A549 (cell line): ENCODE measurements at regions not wholly inside any gene's neighbourhood (a gene's known extent, or its start where the extent isn't known, plus 50 kb on each side); places are given as distances from the start of the nearest gene placed in this dataset.

Experiments
- ATAC-seq, 2 experiments: fragments of 200-7000 bp in 1 of 2; fragments of >200 bp in 1 of 2; cut with Nextera tagmentation in 1 of 2; cut with Tn5 transposase in 1 of 2; 3 replicates each; pipeline versions ENCODE4 v1.8.0 to v1.9.1; 2018 to 2020; ENCODE audit warnings: mild to moderate bottlenecking in 1 of 2, moderate library complexity in 1 of 2
- CTCF ChIA-PET: fragments of 300-600 bp; sonication (Branson Sonifier 250); formaldehyde crosslinking; extraction: SDS; loops from one replicate; lab custom pipeline; 2021; ENCODE audit warnings: antibody characterized with exemption, inconsistent platforms; lab: Yijun Ruan, JAX
- POLR2A ChIA-PET: fragments of 350-600 bp; formaldehyde crosslinking; extraction: SDS; loops from one replicate; lab custom pipeline; 2021; ENCODE audit warnings: antibody characterized with exemption, inconsistent platforms; lab: Yijun Ruan, JAX
- DNase-seq, 2 experiments: peaks; one replicate each; pipeline versions ENCODE4 v3.0.0 to v3.0.0-alpha.2; 2011 to 2016; ENCODE audit warnings: low read depth in 1 of 2, low spot score in 1 of 2
- FAIRE-seq: peaks from 2 replicates; lab custom pipeline; 2011; peaks lifted over from hg19 to GRCh38; lab: Jason Lieb, UNC
- H3K27ac ChIP-seq, 2 experiments: fragments of >200 bp; sonication (Bioruptor Twin); formaldehyde crosslinking; 3 replicates each; pipeline ENCODE4 v1.5.1; 2016 to 2017
- H3K4me1 ChIP-seq: fragments of >200 bp; sonication (Bioruptor Twin); formaldehyde crosslinking; 3 replicates; pipeline ENCODE4 v1.6.1; 2016
- H3K4me2 ChIP-seq: fragments of >200 bp; sonication (Bioruptor Twin); formaldehyde crosslinking; 3 replicates; pipeline ENCODE4 v1.6.1; 2016
- H3K4me3 ChIP-seq: fragments of >200 bp; sonication (Bioruptor Twin); formaldehyde crosslinking; 3 replicates; pipeline ENCODE4 v1.5.1; 2016
- H3K9me3 ChIP-seq: fragments of >200 bp; sonication (Bioruptor Twin); formaldehyde crosslinking; 3 replicates; pipeline ENCODE4 v1.6.1; 2016
- CBX2 ChIP-seq: fragments of 200-600 bp; sonication (generic); IDR thresholded peaks from 2 replicates; pipeline ENCODE4 v1.6.1; 2016; ENCODE audit warnings: low read depth, mild to moderate bottlenecking, borderline replicate concordance
- CHD2 ChIP-seq: fragments of 150-350 bp; IDR thresholded peaks from 2 replicates; pipeline ENCODE4 v1.6.1; 2014; ENCODE audit warnings: low read length; ENCODE audit not compliant: partially characterized antibody
- EHF ChIP-seq: fragments of 250-450 bp; sonication (Bioruptor Pico); IDR thresholded peaks from 2 replicates; pipeline ENCODE4 v1.5.0; 2020; ENCODE audit warnings: mild to moderate bottlenecking
- ESRRA ChIP-seq: fragments of 150-350 bp; IDR thresholded peaks from 2 replicates; pipeline ENCODE4 v1.6.1; 2014; ENCODE audit warnings: mild to moderate bottlenecking, low read length, borderline replicate concordance
- FOSL2 ChIP-seq, 2 experiments: fragments of 450-650 bp in 1 of 2; fragments of >200 bp in 1 of 2; sonication (Bioruptor Twin) in 1 of 2; formaldehyde crosslinking; IDR thresholded peaks; 2 replicates each; pipeline versions ENCODE4 v1.5.0 to v1.6.1; 2016 to 2020; ENCODE audit warnings: mild to moderate bottlenecking in 1 of 2, moderate library complexity in 1 of 2
- GATA3 ChIP-seq: IDR thresholded peaks from 2 replicates; pipeline ENCODE4 v1.6.1; 2012; ENCODE audit warnings: borderline replicate concordance
- HDAC2 ChIP-seq: fragments of 200-600 bp; sonication (generic); IDR thresholded peaks from 2 replicates; pipeline ENCODE4 v1.6.1; 2016
- HEYL ChIP-seq: fragments of 250-450 bp; sonication (Bioruptor Pico); IDR thresholded peaks from 2 replicates; pipeline ENCODE4 v1.8.0; 2021; ENCODE audit warnings: mild to moderate bottlenecking, moderate library complexity
- JUN ChIP-seq, 2 experiments: fragments of >200 bp; sonication (Bioruptor Twin); formaldehyde crosslinking; IDR thresholded peaks; 2 replicates in 1 of 2; 3 replicates in 1 of 2; pipeline ENCODE4 v1.6.1; 2016 to 2017
- JUNB ChIP-seq: fragments of >200 bp; sonication (Bioruptor Twin); formaldehyde crosslinking; IDR thresholded peaks from 2 replicates; pipeline ENCODE4 v1.6.1; 2016
- KDM1A ChIP-seq: fragments of 200-600 bp; sonication (generic); IDR thresholded peaks from 2 replicates; pipeline ENCODE4 v1.6.1; 2016; ENCODE audit warnings: low read depth, mild to moderate bottlenecking
- MYC ChIP-seq: IDR thresholded peaks from 2 replicates; pipeline ENCODE4 v1.6.1; 2012; ENCODE audit warnings: mild to moderate bottlenecking, inconsistent platforms, low read length, improper control_type of control experiment, borderline replicate concordance
- PHF8 ChIP-seq: fragments of 200-600 bp; sonication (generic); IDR thresholded peaks from 2 replicates; pipeline ENCODE4 v1.6.1; 2016; ENCODE audit warnings: low read depth, mild to moderate bottlenecking, antibody characterized with exemption, moderate library complexity, borderline replicate concordance
- POLR2A ChIP-seq: IDR thresholded peaks from 2 replicates; pipeline ENCODE4 v1.6.1; 2012; ENCODE audit warnings: mild to moderate bottlenecking, low read length
- RAD21 ChIP-seq, 2 experiments: fragments of >200 bp in 1 of 2; sonication (Bioruptor Twin) in 1 of 2; formaldehyde crosslinking in 1 of 2; IDR thresholded peaks in 1 of 2; conservative IDR thresholded peaks in 1 of 2; 2 replicates in 1 of 2; 3 replicates in 1 of 2; pipeline ENCODE4 v1.6.1; 2012 to 2018; ENCODE audit warnings: inconsistent platforms in 1 of 2
- ZC3H11A ChIP-seq: fragments of 450-650 bp; IDR thresholded peaks from 2 replicates; pipeline ENCODE4 v1.6.1; 2014; ENCODE audit warnings: antibody characterized with exemption, mild to moderate bottlenecking
- ZFP36 ChIP-seq: fragments of 450-650 bp; IDR thresholded peaks from 2 replicates; pipeline ENCODE4 v1.6.1; 2014; ENCODE audit warnings: borderline replicate concordance; ENCODE audit not compliant: partially characterized antibody
- ZNF302 ChIP-seq: fragments of 250-450 bp; sonication (Bioruptor Pico); IDR thresholded peaks from 2 replicates; pipeline ENCODE4 v1.9.0; 2021; ENCODE audit warnings: inconsistent platforms, mild to moderate bottlenecking, moderate library complexity
- WGBS: methylation state at CpG from one replicate; pipeline ENCODE4 v1.1.6; 2017; ENCODE audit errors: missing lambda C conversion rate; 5-methylcytosine and 5-hydroxymethylcytosine counted together
- TF ChIP-seq, protein P1 (sequence below): IDR thresholded peaks from 2 replicates; pipeline ENCODE4 v1.6.1; 2012; ENCODE audit warnings: low read depth, borderline replicate concordance
- TF ChIP-seq, protein P2 (sequence below): IDR thresholded peaks from 2 replicates; pipeline ENCODE4 v1.6.1; 2012
- TF ChIP-seq, protein P3 (sequence below): fragments of 250-450 bp; sonication (Bioruptor Pico); IDR thresholded peaks from 2 replicates; pipeline ENCODE4 v1.5.0; 2020; ENCODE audit warnings: low read depth, mild to moderate bottlenecking, moderate library complexity
- TF ChIP-seq, protein P4 (sequence below): fragments of >200 bp; sonication (Bioruptor Twin); formaldehyde crosslinking; IDR thresholded peaks from 3 replicates; pipeline ENCODE4 v1.5.1; 2016
- TF ChIP-seq, protein P5 (sequence below): fragments of 200-600 bp; sonication (generic); IDR thresholded peaks from 2 replicates; pipeline ENCODE4 v1.6.1; 2016; ENCODE audit warnings: antibody characterized with exemption, mild to moderate bottlenecking, moderate library complexity

DNA sequence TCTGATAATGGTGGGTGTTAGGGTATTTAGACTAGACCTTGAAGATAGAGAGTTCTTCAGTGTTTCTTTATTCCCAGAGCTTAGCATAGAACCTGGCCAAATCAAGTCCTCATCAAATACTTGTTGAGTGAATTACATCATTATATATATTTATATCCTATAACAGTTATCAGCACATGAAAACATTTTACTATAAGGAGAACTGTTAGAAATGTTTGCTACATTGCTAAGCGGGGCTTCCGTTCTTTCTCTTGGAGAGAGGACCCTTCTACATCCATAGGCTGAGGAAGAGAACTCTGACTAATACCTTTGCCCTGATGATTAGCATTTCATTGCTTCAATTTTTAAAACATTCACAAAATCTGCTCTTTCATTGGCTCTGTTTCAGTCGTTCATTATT, 66.5 kb upstream of the NBL1 start:
- no peak overlapping the region for H3K4me3 ChIP-seq
- ATAC-seq (no peak), FAIRE-seq (no peak)
- ChIA-PET POLR2A (no interaction called here), CTCF (no interaction called here)
- H3K4me2 ChIP-seq = no peak overlapping the region
- no peaks in the 10 kb centered on the region for H3K9me3 ChIP-seq
- WGBS = 55% methylated on average over 3 of the region's 3 CpGs
- no peak overlapping the region for H3K27ac ChIP-seq
- TF ChIP-seq JUNB (no peak), ESRRA (no peak)
- TF ChIP-seq, all 56 proteins: peak for 0
- H3K4me1 ChIP-seq = no peaks in the 10 kb centered on the region
- DNase-seq = no peak

DNA sequence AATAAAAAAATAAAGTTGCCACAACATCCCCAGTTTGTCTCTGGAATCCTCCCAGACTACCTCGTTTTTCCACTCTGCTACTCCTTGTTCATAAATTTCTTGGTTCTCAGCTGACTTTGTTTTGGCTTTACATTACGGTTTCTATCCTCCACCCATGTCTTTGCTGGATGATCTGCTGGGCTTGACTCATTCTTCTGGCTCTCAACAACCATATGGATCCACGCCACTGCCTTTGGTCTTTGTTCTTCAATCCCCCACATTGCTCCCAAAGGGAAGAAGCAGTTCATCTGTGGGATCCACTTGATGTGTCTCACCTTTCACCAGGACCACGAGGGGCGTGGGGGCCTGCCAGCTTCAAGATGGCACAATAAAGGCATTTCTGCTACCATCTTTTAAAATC, 67.1 kb upstream of the NBL1 start:
- TF ChIP-seq KDM1A (no peak), FOSL2 (IDR thresholded peaks at IDR 0.05) (no peak), FOSL2 (CRISPR knock-in tag; IDR thresholded peaks at IDR 0.05) (no peak), HEYL (CRISPR knock-in tag) (no peak), GATA3 (no peak), MYC (no peak), RAD21 (conservative IDR thresholded peaks at IDR 0.05 in 1 of 2, IDR thresholded peaks at IDR 0.05 in 1 of 2) (no peak), ZNF302 (no peak), CHD2 (no peak), CBX2 (no peak)
- TF ChIP-seq, protein P1, sequence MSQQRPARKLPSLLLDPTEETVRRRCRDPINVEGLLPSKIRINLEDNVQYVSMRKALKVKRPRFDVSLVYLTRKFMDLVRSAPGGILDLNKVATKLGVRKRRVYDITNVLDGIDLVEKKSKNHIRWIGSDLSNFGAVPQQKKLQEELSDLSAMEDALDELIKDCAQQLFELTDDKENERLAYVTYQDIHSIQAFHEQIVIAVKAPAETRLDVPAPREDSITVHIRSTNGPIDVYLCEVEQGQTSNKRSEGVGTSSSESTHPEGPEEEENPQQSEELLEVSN = no peak
- TF ChIP-seq, protein P2, sequence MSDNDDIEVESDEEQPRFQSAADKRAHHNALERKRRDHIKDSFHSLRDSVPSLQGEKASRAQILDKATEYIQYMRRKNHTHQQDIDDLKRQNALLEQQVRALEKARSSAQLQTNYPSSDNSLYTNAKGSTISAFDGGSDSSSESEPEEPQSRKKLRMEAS = no peak
- TF ChIP-seq, protein P3, sequence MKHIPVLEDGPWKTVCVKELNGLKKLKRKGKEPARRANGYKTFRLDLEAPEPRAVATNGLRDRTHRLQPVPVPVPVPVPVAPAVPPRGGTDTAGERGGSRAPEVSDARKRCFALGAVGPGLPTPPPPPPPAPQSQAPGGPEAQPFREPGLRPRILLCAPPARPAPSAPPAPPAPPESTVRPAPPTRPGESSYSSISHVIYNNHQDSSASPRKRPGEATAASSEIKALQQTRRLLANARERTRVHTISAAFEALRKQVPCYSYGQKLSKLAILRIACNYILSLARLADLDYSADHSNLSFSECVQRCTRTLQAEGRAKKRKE = no peak
- TF ChIP-seq, protein P4, sequence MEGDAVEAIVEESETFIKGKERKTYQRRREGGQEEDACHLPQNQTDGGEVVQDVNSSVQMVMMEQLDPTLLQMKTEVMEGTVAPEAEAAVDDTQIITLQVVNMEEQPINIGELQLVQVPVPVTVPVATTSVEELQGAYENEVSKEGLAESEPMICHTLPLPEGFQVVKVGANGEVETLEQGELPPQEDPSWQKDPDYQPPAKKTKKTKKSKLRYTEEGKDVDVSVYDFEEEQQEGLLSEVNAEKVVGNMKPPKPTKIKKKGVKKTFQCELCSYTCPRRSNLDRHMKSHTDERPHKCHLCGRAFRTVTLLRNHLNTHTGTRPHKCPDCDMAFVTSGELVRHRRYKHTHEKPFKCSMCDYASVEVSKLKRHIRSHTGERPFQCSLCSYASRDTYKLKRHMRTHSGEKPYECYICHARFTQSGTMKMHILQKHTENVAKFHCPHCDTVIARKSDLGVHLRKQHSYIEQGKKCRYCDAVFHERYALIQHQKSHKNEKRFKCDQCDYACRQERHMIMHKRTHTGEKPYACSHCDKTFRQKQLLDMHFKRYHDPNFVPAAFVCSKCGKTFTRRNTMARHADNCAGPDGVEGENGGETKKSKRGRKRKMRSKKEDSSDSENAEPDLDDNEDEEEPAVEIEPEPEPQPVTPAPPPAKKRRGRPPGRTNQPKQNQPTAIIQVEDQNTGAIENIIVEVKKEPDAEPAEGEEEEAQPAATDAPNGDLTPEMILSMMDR = no peak
- Histone ChIP-seq H3K27ac (no peak overlapping the region), H3K4me3 (no peak overlapping the region), H3K4me1 (no peaks in the 10 kb centered on the region), H3K9me3 (no peaks in the 10 kb centered on the region), H3K4me2 (no peak overlapping the region)
- WGBS = 24% methylated on average over 5 of the region's 5 CpGs
- DNase-seq (no peak), FAIRE-seq (no peak), ATAC-seq (no peak)
- CTCF ChIA-PET = no interaction called here
- POLR2A ChIA-PET = no interaction called here

DNA sequence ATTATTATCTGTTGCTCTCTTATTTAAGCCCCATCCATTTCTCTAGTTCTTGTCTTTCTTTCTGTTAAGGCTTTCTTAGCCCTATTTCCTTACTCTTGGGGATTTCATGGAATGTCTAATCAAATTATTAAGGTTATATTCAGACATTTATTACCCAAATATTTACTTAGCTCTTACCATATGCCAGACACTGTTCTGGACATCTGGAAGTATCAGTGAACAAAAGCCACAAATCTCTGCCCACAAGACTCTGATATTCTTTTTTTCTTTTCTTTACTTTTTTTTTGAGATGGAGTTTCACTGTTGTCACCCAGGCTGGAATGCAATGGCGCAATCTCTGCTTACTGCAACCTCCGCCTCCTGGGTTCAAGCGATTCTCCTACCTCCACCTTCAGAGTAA, 74.3 kb upstream of the NBL1 start:
- ChIA-PET POLR2A (no interaction called here), CTCF (interaction anchor here (0.6 kb wide), 1 partner anchor 12 kb away, joined by 3 read pairs; no protein-coding TSS in a partner anchor)
- Histone ChIP-seq H3K27ac (no peak overlapping the region), H3K4me1 (no peaks in the 10 kb centered on the region), H3K9me3 (no peaks in the 10 kb centered on the region), H3K4me3 (no peak overlapping the region), H3K4me2 (no peak overlapping the region)
- no peak for ATAC-seq
- FAIRE-seq = no peak
- no peak for DNase-seq
- TF ChIP-seq EHF (CRISPR knock-in tag) (no peak), POLR2A (no peak), HDAC2 (no peak), JUN (IDR thresholded peaks at IDR 0.05) (no peak), ZC3H11A (no peak), MYC (no peak), PHF8 (no peak), ZFP36 (no peak)
- TF ChIP-seq, protein P4 = no peak
- TF ChIP-seq, protein P1 = no peak
- TF ChIP-seq, protein P2 = no peak
- TF ChIP-seq, protein P5, sequence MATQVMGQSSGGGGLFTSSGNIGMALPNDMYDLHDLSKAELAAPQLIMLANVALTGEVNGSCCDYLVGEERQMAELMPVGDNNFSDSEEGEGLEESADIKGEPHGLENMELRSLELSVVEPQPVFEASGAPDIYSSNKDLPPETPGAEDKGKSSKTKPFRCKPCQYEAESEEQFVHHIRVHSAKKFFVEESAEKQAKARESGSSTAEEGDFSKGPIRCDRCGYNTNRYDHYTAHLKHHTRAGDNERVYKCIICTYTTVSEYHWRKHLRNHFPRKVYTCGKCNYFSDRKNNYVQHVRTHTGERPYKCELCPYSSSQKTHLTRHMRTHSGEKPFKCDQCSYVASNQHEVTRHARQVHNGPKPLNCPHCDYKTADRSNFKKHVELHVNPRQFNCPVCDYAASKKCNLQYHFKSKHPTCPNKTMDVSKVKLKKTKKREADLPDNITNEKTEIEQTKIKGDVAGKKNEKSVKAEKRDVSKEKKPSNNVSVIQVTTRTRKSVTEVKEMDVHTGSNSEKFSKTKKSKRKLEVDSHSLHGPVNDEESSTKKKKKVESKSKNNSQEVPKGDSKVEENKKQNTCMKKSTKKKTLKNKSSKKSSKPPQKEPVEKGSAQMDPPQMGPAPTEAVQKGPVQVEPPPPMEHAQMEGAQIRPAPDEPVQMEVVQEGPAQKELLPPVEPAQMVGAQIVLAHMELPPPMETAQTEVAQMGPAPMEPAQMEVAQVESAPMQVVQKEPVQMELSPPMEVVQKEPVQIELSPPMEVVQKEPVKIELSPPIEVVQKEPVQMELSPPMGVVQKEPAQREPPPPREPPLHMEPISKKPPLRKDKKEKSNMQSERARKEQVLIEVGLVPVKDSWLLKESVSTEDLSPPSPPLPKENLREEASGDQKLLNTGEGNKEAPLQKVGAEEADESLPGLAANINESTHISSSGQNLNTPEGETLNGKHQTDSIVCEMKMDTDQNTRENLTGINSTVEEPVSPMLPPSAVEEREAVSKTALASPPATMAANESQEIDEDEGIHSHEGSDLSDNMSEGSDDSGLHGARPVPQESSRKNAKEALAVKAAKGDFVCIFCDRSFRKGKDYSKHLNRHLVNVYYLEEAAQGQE = no peak
- WGBS = 85% methylated on average over 3 of the region's 3 CpGs
